ENCODE measurements at regions not wholly inside any gene's neighbourhood (a gene's known extent, or its start where the extent isn't known, plus 50 kb on each side); places are given as distances from the start of the nearest gene placed in this dataset.

- TF ChIP-seq POLR2AphosphoS5 (IDR thresholded peaks at IDR 0.05) (no peak), CTCF (IDR thresholded peaks at IDR 0.05; ENCODE audit: poor library complexity, severe bottlenecking) (no peak), TAF1 (IDR thresholded peaks at IDR 0.05; ENCODE audit: low read depth) (no peak), EP300 (conservative IDR thresholded peaks at IDR 0.05; ENCODE audit: poor library complexity, severe bottlenecking) (no peak), EZH2 (IDR thresholded peaks at IDR 0.05; ENCODE audit: borderline replicate concordance, insufficient read depth, low read length, poor library complexity, severe bottlenecking) (no peak), MXI1 (conservative IDR thresholded peaks at IDR 0.05; ENCODE audit: poor library complexity, severe bottlenecking) (no peak), RAD21 (conservative IDR thresholded peaks at IDR 0.05) (no peak)
- TF ChIP-seq, protein P1, sequence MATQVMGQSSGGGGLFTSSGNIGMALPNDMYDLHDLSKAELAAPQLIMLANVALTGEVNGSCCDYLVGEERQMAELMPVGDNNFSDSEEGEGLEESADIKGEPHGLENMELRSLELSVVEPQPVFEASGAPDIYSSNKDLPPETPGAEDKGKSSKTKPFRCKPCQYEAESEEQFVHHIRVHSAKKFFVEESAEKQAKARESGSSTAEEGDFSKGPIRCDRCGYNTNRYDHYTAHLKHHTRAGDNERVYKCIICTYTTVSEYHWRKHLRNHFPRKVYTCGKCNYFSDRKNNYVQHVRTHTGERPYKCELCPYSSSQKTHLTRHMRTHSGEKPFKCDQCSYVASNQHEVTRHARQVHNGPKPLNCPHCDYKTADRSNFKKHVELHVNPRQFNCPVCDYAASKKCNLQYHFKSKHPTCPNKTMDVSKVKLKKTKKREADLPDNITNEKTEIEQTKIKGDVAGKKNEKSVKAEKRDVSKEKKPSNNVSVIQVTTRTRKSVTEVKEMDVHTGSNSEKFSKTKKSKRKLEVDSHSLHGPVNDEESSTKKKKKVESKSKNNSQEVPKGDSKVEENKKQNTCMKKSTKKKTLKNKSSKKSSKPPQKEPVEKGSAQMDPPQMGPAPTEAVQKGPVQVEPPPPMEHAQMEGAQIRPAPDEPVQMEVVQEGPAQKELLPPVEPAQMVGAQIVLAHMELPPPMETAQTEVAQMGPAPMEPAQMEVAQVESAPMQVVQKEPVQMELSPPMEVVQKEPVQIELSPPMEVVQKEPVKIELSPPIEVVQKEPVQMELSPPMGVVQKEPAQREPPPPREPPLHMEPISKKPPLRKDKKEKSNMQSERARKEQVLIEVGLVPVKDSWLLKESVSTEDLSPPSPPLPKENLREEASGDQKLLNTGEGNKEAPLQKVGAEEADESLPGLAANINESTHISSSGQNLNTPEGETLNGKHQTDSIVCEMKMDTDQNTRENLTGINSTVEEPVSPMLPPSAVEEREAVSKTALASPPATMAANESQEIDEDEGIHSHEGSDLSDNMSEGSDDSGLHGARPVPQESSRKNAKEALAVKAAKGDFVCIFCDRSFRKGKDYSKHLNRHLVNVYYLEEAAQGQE (IDR thresholded peaks at IDR 0.05; ENCODE audit: borderline replicate concordance), result no peak
Measured at GRCh38 chr4:111650146-111650545, 495.1 kb upstream of the FAM241A start.
